A549 (cell line): ENCODE measurements at regions not wholly inside any gene's neighbourhood (a gene's known extent, or its start where the extent isn't known, plus 50 kb on each side); places are given as distances from the start of the nearest gene placed in this dataset.

Source experiments
- ATAC-seq, 2 experiments: fragments of 200-7000 bp in 1 of 2; fragments of >200 bp in 1 of 2; cut with Nextera tagmentation in 1 of 2; cut with Tn5 transposase in 1 of 2; 3 replicates each; pipeline versions ENCODE4 v1.8.0 to v1.9.1; 2018 to 2020; ENCODE audit warnings: mild to moderate bottlenecking in 1 of 2, moderate library complexity in 1 of 2
- CTCF ChIA-PET: fragments of 300-600 bp; sonication (Branson Sonifier 250); formaldehyde crosslinking; extraction: SDS; loops from one replicate; lab custom pipeline; 2021; ENCODE audit warnings: antibody characterized with exemption, inconsistent platforms; lab: Yijun Ruan, JAX
- POLR2A ChIA-PET: fragments of 350-600 bp; formaldehyde crosslinking; extraction: SDS; loops from one replicate; lab custom pipeline; 2021; ENCODE audit warnings: antibody characterized with exemption, inconsistent platforms; lab: Yijun Ruan, JAX
- DNase-seq, 2 experiments: peaks; one replicate each; pipeline versions ENCODE4 v3.0.0 to v3.0.0-alpha.2; 2011 to 2016; ENCODE audit warnings: low read depth in 1 of 2, low spot score in 1 of 2
- FAIRE-seq: peaks from 2 replicates; lab custom pipeline; 2011; peaks lifted over from hg19 to GRCh38; lab: Jason Lieb, UNC
- H3K27ac ChIP-seq, 2 experiments: fragments of >200 bp; sonication (Bioruptor Twin); formaldehyde crosslinking; 3 replicates each; pipeline ENCODE4 v1.5.1; 2016 to 2017
- H3K4me1 ChIP-seq: fragments of >200 bp; sonication (Bioruptor Twin); formaldehyde crosslinking; 3 replicates; pipeline ENCODE4 v1.6.1; 2016
- H3K4me2 ChIP-seq: fragments of >200 bp; sonication (Bioruptor Twin); formaldehyde crosslinking; 3 replicates; pipeline ENCODE4 v1.6.1; 2016
- H3K4me3 ChIP-seq: fragments of >200 bp; sonication (Bioruptor Twin); formaldehyde crosslinking; 3 replicates; pipeline ENCODE4 v1.5.1; 2016
- H3K9me3 ChIP-seq: fragments of >200 bp; sonication (Bioruptor Twin); formaldehyde crosslinking; 3 replicates; pipeline ENCODE4 v1.6.1; 2016
- CBX8 ChIP-seq: fragments of 200-600 bp; sonication (generic); IDR thresholded peaks from 2 replicates; pipeline ENCODE4 v1.6.1; 2016
- CHD4 ChIP-seq: fragments of 200-600 bp; sonication (generic); IDR thresholded peaks from 2 replicates; pipeline ENCODE4 v1.6.1; 2016; ENCODE audit warnings: antibody characterized with exemption, mild to moderate bottlenecking, borderline replicate concordance
- EHF ChIP-seq: fragments of 250-450 bp; sonication (Bioruptor Pico); IDR thresholded peaks from 2 replicates; pipeline ENCODE4 v1.5.0; 2020; ENCODE audit warnings: mild to moderate bottlenecking
- EHMT2 ChIP-seq: fragments of 200-600 bp; sonication (generic); IDR thresholded peaks from 2 replicates; pipeline ENCODE4 v1.6.1; 2016; ENCODE audit warnings: antibody characterized with exemption, low read depth, mild to moderate bottlenecking, moderate library complexity
- EP300 ChIP-seq, 2 experiments: fragments of >200 bp; sonication (Bioruptor Twin); formaldehyde crosslinking; IDR thresholded peaks; 2 replicates in 1 of 2; 3 replicates in 1 of 2; pipeline ENCODE4 v1.6.1; 2016 to 2017
- ESRRA ChIP-seq: fragments of 150-350 bp; IDR thresholded peaks from 2 replicates; pipeline ENCODE4 v1.6.1; 2014; ENCODE audit warnings: mild to moderate bottlenecking, low read length, borderline replicate concordance
- HDAC2 ChIP-seq: fragments of 200-600 bp; sonication (generic); IDR thresholded peaks from 2 replicates; pipeline ENCODE4 v1.6.1; 2016
- HOXB5 ChIP-seq: fragments of 250-450 bp; sonication (Bioruptor Pico); IDR thresholded peaks from 2 replicates; pipeline ENCODE4 v1.5.0; 2020; ENCODE audit warnings: mild to moderate bottlenecking, moderate library complexity
- NR3C1 ChIP-seq: fragments of >200 bp; sonication (Bioruptor Twin); formaldehyde crosslinking; IDR thresholded peaks from 3 replicates; pipeline ENCODE4 v1.6.1; 2017
- POLR2A ChIP-seq: IDR thresholded peaks from 2 replicates; pipeline ENCODE4 v1.6.1; 2012; ENCODE audit warnings: mild to moderate bottlenecking, low read length
- RARB ChIP-seq: fragments of 250-450 bp; sonication (Bioruptor Pico); IDR thresholded peaks from 2 replicates; pipeline ENCODE4 v1.8.0; 2021; ENCODE audit warnings: mild to moderate bottlenecking, moderate library complexity
- RCOR1 ChIP-seq: fragments of 150-350 bp; IDR thresholded peaks from 2 replicates; pipeline ENCODE4 v1.6.1; 2014; ENCODE audit warnings: antibody characterized with exemption, low read length, low read depth
- SREBF2 ChIP-seq: fragments of 450-650 bp; IDR thresholded peaks from 2 replicates; pipeline ENCODE4 v1.6.1; 2014; ENCODE audit warnings: mild to moderate bottlenecking, moderate library complexity
- TP53 ChIP-seq: fragments of 250-450 bp; sonication (Bioruptor Pico); IDR thresholded peaks from 2 replicates; pipeline ENCODE4 v1.5.0; 2021; ENCODE audit warnings: mild to moderate bottlenecking, moderate library complexity
- WGBS: methylation state at CpG from one replicate; pipeline ENCODE4 v1.1.6; 2017; ENCODE audit errors: missing lambda C conversion rate; 5-methylcytosine and 5-hydroxymethylcytosine counted together
- TF ChIP-seq, protein P1 (sequence below): fragments of 200-600 bp; sonication (generic); IDR thresholded peaks from 2 replicates; pipeline ENCODE4 v1.6.1; 2016; ENCODE audit warnings: antibody characterized with exemption, mild to moderate bottlenecking, moderate library complexity
- TF ChIP-seq, protein P2 (sequence below): IDR thresholded peaks from 2 replicates; pipeline ENCODE4 v1.6.1; 2012
- TF ChIP-seq, protein P3 (sequence below): IDR thresholded peaks from 2 replicates; pipeline ENCODE4 v1.6.1; 2012; ENCODE audit warnings: low read depth, borderline replicate concordance
- TF ChIP-seq, protein P4 (sequence below): fragments of 150-350 bp; IDR thresholded peaks from 2 replicates; pipeline ENCODE4 v1.6.1; 2014; ENCODE audit warnings: low read depth, mild to moderate bottlenecking, low read length
- TF ChIP-seq, protein P5 (sequence below): IDR thresholded peaks from 2 replicates; pipeline ENCODE4 v1.6.1; 2012
- TF ChIP-seq, protein P6 (sequence below): fragments of >200 bp; sonication (Bioruptor Twin); formaldehyde crosslinking; IDR thresholded peaks from 3 replicates; pipeline ENCODE4 v1.6.1; 2016

DNA sequence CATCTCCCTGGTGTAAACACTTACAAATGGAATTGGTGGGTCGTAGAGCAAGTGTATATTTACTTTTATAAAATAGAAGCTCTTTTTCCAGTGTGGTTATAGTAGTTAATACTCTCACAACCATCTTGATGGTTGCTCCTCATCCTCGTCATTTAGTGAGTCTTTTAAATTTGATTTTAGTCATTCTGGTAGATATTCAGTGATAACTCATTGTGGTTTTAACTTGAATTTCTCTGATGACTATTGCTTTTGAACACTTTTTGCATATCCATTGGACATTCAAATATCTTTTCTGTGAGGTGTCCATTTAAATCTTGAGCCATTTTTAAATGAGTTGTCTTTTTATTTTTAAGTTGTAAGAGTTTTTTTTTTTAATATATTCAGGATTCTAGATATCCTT lies 189.2 kb upstream of the PHACTR1 start (continued):
- TF ChIP-seq, protein P1, sequence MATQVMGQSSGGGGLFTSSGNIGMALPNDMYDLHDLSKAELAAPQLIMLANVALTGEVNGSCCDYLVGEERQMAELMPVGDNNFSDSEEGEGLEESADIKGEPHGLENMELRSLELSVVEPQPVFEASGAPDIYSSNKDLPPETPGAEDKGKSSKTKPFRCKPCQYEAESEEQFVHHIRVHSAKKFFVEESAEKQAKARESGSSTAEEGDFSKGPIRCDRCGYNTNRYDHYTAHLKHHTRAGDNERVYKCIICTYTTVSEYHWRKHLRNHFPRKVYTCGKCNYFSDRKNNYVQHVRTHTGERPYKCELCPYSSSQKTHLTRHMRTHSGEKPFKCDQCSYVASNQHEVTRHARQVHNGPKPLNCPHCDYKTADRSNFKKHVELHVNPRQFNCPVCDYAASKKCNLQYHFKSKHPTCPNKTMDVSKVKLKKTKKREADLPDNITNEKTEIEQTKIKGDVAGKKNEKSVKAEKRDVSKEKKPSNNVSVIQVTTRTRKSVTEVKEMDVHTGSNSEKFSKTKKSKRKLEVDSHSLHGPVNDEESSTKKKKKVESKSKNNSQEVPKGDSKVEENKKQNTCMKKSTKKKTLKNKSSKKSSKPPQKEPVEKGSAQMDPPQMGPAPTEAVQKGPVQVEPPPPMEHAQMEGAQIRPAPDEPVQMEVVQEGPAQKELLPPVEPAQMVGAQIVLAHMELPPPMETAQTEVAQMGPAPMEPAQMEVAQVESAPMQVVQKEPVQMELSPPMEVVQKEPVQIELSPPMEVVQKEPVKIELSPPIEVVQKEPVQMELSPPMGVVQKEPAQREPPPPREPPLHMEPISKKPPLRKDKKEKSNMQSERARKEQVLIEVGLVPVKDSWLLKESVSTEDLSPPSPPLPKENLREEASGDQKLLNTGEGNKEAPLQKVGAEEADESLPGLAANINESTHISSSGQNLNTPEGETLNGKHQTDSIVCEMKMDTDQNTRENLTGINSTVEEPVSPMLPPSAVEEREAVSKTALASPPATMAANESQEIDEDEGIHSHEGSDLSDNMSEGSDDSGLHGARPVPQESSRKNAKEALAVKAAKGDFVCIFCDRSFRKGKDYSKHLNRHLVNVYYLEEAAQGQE, result no peak
- no peak for TF ChIP-seq HOXB5 (CRISPR knock-in tag)
- TF ChIP-seq, protein P2, sequence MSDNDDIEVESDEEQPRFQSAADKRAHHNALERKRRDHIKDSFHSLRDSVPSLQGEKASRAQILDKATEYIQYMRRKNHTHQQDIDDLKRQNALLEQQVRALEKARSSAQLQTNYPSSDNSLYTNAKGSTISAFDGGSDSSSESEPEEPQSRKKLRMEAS, result no peak
- TF ChIP-seq CHD4, result no peak
- TF ChIP-seq EHF (CRISPR knock-in tag), result no peak
- TF ChIP-seq, protein P3, sequence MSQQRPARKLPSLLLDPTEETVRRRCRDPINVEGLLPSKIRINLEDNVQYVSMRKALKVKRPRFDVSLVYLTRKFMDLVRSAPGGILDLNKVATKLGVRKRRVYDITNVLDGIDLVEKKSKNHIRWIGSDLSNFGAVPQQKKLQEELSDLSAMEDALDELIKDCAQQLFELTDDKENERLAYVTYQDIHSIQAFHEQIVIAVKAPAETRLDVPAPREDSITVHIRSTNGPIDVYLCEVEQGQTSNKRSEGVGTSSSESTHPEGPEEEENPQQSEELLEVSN, result no peak
- TF ChIP-seq RCOR1, result no peak
- TF ChIP-seq NR3C1, result no peak
- TF ChIP-seq ESRRA, result no peak
- TF ChIP-seq HDAC2, result no peak

DNA sequence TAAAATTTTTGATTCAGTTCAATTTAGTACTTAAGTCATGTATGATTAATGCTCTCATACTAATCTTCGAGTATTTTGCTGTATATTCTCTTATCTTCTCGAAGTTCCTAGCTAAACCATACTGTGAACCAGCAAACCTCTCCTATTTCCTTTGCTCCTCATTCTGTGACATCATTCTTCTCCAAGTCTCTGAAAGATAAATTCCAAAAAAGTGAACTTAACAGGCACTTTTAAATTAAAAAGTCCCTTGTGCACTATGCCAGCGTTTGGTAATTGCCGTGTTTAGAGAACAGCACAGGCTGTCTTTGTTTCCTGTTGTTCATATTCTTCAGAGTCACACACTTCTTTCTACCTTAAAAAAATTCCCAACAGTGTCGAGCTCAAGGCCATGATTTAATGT lies 188.4 kb upstream of the PHACTR1 start:
- Histone ChIP-seq H3K4me1 (no peaks in the 10 kb centered on the region), H3K4me3 (no peak overlapping the region), H3K27ac (peak overlapping the region in 1 of 2 experiments; percentile 12; a peak in 1 of 6 replicates), H3K4me2 (no peak overlapping the region), H3K9me3 (no peaks in the 10 kb centered on the region)
- ATAC-seq (no peak), DNase-seq (no peak), FAIRE-seq (no peak)
- POLR2A ChIA-PET, result no interaction called here
- CTCF ChIA-PET, result no interaction called here
- WGBS, result 88% methylated on average over 5 of the region's 5 CpGs
- TF ChIP-seq, protein P1, result no peak
- TF ChIP-seq CHD4, result no peak
- no peak for TF ChIP-seq RARB (CRISPR knock-in tag)
- no peak for TF ChIP-seq EP300 (IDR thresholded peaks at IDR 0.05)
- TF ChIP-seq TP53 (CRISPR knock-in tag), result no peak
- no peak for TF ChIP-seq HOXB5 (CRISPR knock-in tag)
- TF ChIP-seq, protein P4, sequence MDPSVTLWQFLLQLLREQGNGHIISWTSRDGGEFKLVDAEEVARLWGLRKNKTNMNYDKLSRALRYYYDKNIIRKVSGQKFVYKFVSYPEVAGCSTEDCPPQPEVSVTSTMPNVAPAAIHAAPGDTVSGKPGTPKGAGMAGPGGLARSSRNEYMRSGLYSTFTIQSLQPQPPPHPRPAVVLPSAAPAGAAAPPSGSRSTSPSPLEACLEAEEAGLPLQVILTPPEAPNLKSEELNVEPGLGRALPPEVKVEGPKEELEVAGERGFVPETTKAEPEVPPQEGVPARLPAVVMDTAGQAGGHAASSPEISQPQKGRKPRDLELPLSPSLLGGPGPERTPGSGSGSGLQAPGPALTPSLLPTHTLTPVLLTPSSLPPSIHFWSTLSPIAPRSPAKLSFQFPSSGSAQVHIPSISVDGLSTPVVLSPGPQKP, result no peak
- no peak for TF ChIP-seq EHMT2
- TF ChIP-seq POLR2A, result no peak
- no peak for TF ChIP-seq HDAC2
- TF ChIP-seq, protein P5, sequence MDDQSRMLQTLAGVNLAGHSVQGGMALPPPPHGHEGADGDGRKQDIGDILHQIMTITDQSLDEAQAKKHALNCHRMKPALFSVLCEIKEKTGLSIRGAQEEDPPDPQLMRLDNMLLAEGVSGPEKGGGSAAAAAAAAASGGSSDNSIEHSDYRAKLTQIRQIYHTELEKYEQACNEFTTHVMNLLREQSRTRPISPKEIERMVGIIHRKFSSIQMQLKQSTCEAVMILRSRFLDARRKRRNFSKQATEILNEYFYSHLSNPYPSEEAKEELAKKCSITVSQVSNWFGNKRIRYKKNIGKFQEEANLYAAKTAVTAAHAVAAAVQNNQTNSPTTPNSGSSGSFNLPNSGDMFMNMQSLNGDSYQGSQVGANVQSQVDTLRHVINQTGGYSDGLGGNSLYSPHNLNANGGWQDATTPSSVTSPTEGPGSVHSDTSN, result no peak
- TF ChIP-seq SREBF2, result no peak
- no peak for TF ChIP-seq CBX8
- TF ChIP-seq ESRRA, result no peak
- TF ChIP-seq, protein P6, sequence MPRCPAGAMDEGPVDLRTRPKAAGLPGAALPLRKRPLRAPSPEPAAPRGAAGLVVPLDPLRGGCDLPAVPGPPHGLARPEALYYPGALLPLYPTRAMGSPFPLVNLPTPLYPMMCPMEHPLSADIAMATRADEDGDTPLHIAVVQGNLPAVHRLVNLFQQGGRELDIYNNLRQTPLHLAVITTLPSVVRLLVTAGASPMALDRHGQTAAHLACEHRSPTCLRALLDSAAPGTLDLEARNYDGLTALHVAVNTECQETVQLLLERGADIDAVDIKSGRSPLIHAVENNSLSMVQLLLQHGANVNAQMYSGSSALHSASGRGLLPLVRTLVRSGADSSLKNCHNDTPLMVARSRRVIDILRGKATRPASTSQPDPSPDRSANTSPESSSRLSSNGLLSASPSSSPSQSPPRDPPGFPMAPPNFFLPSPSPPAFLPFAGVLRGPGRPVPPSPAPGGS, result no peak
